IMR-90 (cell line): ENCODE measurements at regions not wholly inside any gene's neighbourhood (a gene's known extent, or its start where the extent isn't known, plus 50 kb on each side); places are given as distances from the start of the nearest gene placed in this dataset.

Experiments
- ATAC-seq: fragments of 200-7000 bp; cut with Tn5 transposase; 2 replicates; pipeline ENCODE4 v1.9.1; 2020; ENCODE audit warnings: low read depth, mild to moderate bottlenecking, moderate library complexity
- BruUV-seq: library from RNA; stranded (reverse); fragments of 400-500 nt; replicated peaks from 2 replicates; lab custom pipeline; 2021; lab: Mats Ljungman, UMichigan
- CTCF ChIA-PET: fragments of 300-600 bp; formaldehyde crosslinking; extraction: SDS; loops from one replicate; lab custom pipeline; 2021; ENCODE audit warnings: antibody characterized with exemption; lab: Yijun Ruan, JAX
- POLR2A ChIA-PET: fragments of 300-600 bp; sonication (Branson Sonifier 250); formaldehyde crosslinking; loops from one replicate; lab custom pipeline; 2022; ENCODE audit warnings: antibody characterized with exemption; ENCODE audit not compliant: unreplicated experiment; lab: Charles Lee
- DNase-seq: peaks from one replicate; pipeline ENCODE4 v3.0.0; 2013
- H2AFZ ChIP-seq: replicated peaks from 2 replicates; pipeline ENCODE3; 2013; ENCODE audit warnings: low read length, mild to moderate bottlenecking; ENCODE audit not compliant: poor library complexity
- H2AK5ac ChIP-seq: 2 replicates; pipeline ENCODE4 v1.6.1; 2013; ENCODE audit warnings: low read depth, low read length, inconsistent platforms
- H2AK9ac ChIP-seq: replicated peaks from 2 replicates; pipeline ENCODE3; 2013; ENCODE audit warnings: mild to moderate bottlenecking, low read depth, low read length, moderate library complexity; ENCODE audit not compliant: poor library complexity
- H2BK120ac ChIP-seq: 2 replicates; pipeline ENCODE4 v1.6.1; 2013; ENCODE audit warnings: low read depth, low read length, inconsistent platforms
- H2BK15ac ChIP-seq: 3 replicates; pipeline ENCODE4 v1.6.1; 2013; ENCODE audit warnings: low read depth, low read length, inconsistent platforms
- H2BK20ac ChIP-seq: 2 replicates; pipeline ENCODE4 v1.6.1; 2013; ENCODE audit warnings: low read depth, mild to moderate bottlenecking, inconsistent platforms, low read length, moderate library complexity
- H2BK5ac ChIP-seq: 2 replicates; pipeline ENCODE4 v1.6.1; 2013; ENCODE audit warnings: mild to moderate bottlenecking, low read depth, low read length, inconsistent platforms; ENCODE audit not compliant: poor library complexity, severe bottlenecking
- H3K14ac ChIP-seq: replicated peaks from 2 replicates; pipeline ENCODE4 v1.6.1; 2013; ENCODE audit warnings: low read depth, low read length, inconsistent platforms
- H3K18ac ChIP-seq: 2 replicates; pipeline ENCODE4 v1.6.1; 2013; ENCODE audit warnings: low read depth, low read length, control low read depth
- H3K23ac ChIP-seq: 2 replicates; pipeline ENCODE4 v1.6.1; 2013; ENCODE audit warnings: low read depth, low read length, inconsistent platforms
- H3K27ac ChIP-seq: 2 replicates; pipeline ENCODE4 v1.5.1; 2013; ENCODE audit warnings: mild to moderate bottlenecking, control low read depth, low read length; ENCODE audit not compliant: insufficient read depth
- H3K27me3 ChIP-seq: 2 replicates; pipeline ENCODE4 v1.6.1; 2013; ENCODE audit warnings: low read length; ENCODE audit not compliant: control insufficient read depth, insufficient read depth
- H3K36me3 ChIP-seq: 2 replicates; pipeline ENCODE4 v1.6.1; 2013; ENCODE audit warnings: low read length, mixed read lengths; ENCODE audit not compliant: control insufficient read depth, insufficient read depth
- H3K4ac ChIP-seq: 2 replicates; pipeline ENCODE4 v1.6.1; 2013; ENCODE audit warnings: low read depth, low read length, inconsistent platforms
- H3K4me1 ChIP-seq: 2 replicates; pipeline ENCODE4 v1.6.1; 2013; ENCODE audit warnings: low read length, mixed read lengths; ENCODE audit not compliant: control insufficient read depth, insufficient read depth
- H3K4me2 ChIP-seq: 2 replicates; pipeline ENCODE4 v1.6.1; 2013; ENCODE audit warnings: low read depth, mild to moderate bottlenecking, control low read depth, low read length, moderate library complexity
- H3K4me3 ChIP-seq: 2 replicates; pipeline ENCODE4 v1.5.1; 2013; ENCODE audit warnings: low read depth, mild to moderate bottlenecking, control low read depth, low read length, moderate library complexity; ENCODE audit not compliant: insufficient read depth
- H3K56ac ChIP-seq: 2 replicates; pipeline ENCODE4 v1.6.1; 2013; ENCODE audit warnings: low read length, inconsistent platforms; ENCODE audit not compliant: insufficient read depth; ENCODE audit errors: extremely low read depth
- H3K79me1 ChIP-seq, 2 experiments: 2 replicates each; pipeline ENCODE4 v1.6.1; 2013; ENCODE audit warnings: low read length in 2 of 2, inconsistent platforms in 1 of 2, low read depth in 1 of 2
- H3K9ac ChIP-seq: 2 replicates; pipeline ENCODE4 v1.6.1; 2013; ENCODE audit warnings: low read depth, low read length, control low read depth
- H3K9me1 ChIP-seq: 2 replicates; pipeline ENCODE4 v1.6.1; 2013; ENCODE audit warnings: low read length, inconsistent platforms; ENCODE audit not compliant: insufficient read depth
- H3K9me3 ChIP-seq: 2 replicates; pipeline ENCODE4 v1.6.1; 2013; ENCODE audit warnings: low read length; ENCODE audit not compliant: control insufficient read depth, insufficient read depth
- H4K20me1 ChIP-seq: 2 replicates; pipeline ENCODE4 v1.6.1; 2013; ENCODE audit warnings: low read length, inconsistent platforms; ENCODE audit not compliant: insufficient read depth
- H4K5ac ChIP-seq: 2 replicates; pipeline ENCODE4 v1.6.1; 2013; ENCODE audit warnings: mild to moderate bottlenecking, low read depth, low read length, control low read depth
- H4K8ac ChIP-seq, 2 experiments: 2 replicates each; pipeline ENCODE4 v1.6.1; 2013; ENCODE audit warnings: low read depth in 2 of 2, low read length in 2 of 2, control low read depth in 1 of 2, inconsistent platforms in 1 of 2
- H4K91ac ChIP-seq: 2 replicates; pipeline ENCODE4 v1.6.1; 2013; ENCODE audit warnings: low read depth, low read length, inconsistent platforms; ENCODE audit not compliant: insufficient read depth
- CHD1 ChIP-seq: IDR thresholded peaks from 2 replicates; pipeline ENCODE4 v1.6.1; 2012; ENCODE audit warnings: low read depth, low read length, improper control_type of control experiment
- CTCF ChIP-seq: conservative IDR thresholded peaks from 2 replicates; pipeline ENCODE4 v1.5.1; 2012; ENCODE audit warnings: mild to moderate bottlenecking, low read depth, low read length, improper control_type of control experiment
- FOS ChIP-seq: fragments of 150-350 bp; IDR thresholded peaks from 2 replicates; pipeline ENCODE4 v1.6.1; 2016; ENCODE audit warnings: low read depth, low read length
- MAFK ChIP-seq: IDR thresholded peaks from 2 replicates; pipeline ENCODE4 v1.6.1; 2012; ENCODE audit warnings: low read depth, low read length, improper control_type of control experiment
- MAZ ChIP-seq: IDR thresholded peaks from 2 replicates; pipeline ENCODE4 v1.6.1; 2012; ENCODE audit warnings: low read depth, mild to moderate bottlenecking, low read length, improper control_type of control experiment, moderate library complexity, borderline replicate concordance
- MXI1 ChIP-seq: IDR thresholded peaks from 2 replicates; pipeline ENCODE4 v1.6.1; 2012; ENCODE audit warnings: low read depth, mild to moderate bottlenecking, low read length, moderate library complexity, borderline replicate concordance
- RAD21 ChIP-seq: IDR thresholded peaks from 2 replicates; pipeline ENCODE4 v1.6.1; 2012; ENCODE audit warnings: low read length, improper control_type of control experiment
- RCOR1 ChIP-seq: IDR thresholded peaks from 2 replicates; pipeline ENCODE4 v1.6.1; 2012; ENCODE audit warnings: mild to moderate bottlenecking, low read length, improper control_type of control experiment; ENCODE audit not compliant: insufficient replicate concordance
- RFX5 ChIP-seq: IDR thresholded peaks from 2 replicates; pipeline ENCODE4 v1.8.0; 2012; ENCODE audit warnings: low read depth, mild to moderate bottlenecking, low read length, moderate library complexity
- SMC3 ChIP-seq: fragments of 150-350 bp; IDR thresholded peaks from 2 replicates; pipeline ENCODE4 v1.6.1; 2016; ENCODE audit warnings: low read depth, mild to moderate bottlenecking, antibody characterized with exemption, low read length, moderate library complexity
- WGBS, 2 experiments: methylation state at CpG; one replicate each; pipeline versions ENCODE4 v1.1.5 to v1.1.7; 2013; ENCODE audit warnings: missing lambda C conversion rate in 2 of 2; ENCODE audit not compliant: insufficient read length in 1 of 2; ENCODE audit errors: extremely low coverage in 2 of 2; 5-methylcytosine and 5-hydroxymethylcytosine counted together
- dilution Hi-C: fragments of 300-500 bp; cut with HindIII; formaldehyde crosslinking; loops from one replicate; pipeline ENCODE4 v1.14.3; 2018; ENCODE audit warnings: low sequenced_read_pairs; ENCODE audit not compliant: unreplicated experiment
- in situ Hi-C: fragments of 300-500 bp; cut with MboI; formaldehyde crosslinking; loops from 3 replicates; pipeline ENCODE4 v1.14.3; 2019; ENCODE audit warnings: low sequenced_read_pairs, inconsistent platforms, mixed read lengths
- intact Hi-C: fragments of 100-400 bp; cut with micrococcal nuclease; formaldehyde crosslinking; loops from 2 replicates; pipeline ENCODE4 v1.10.0; 2022

GRCh38 chr1:29684141-29684540 is 447.8 kb downstream of the PTPRU start:
- BruUV-seq, result no TSS peak
- Histone ChIP-seq H3K14ac (no peak overlapping the region), H3K79me1 (no peaks in the 10 kb centered on the region), H3K4me2 (no peak overlapping the region), H3K27me3 (no peaks in the 10 kb centered on the region), H3K36me3 (no peaks in the 10 kb centered on the region), H2BK120ac (no peak overlapping the region; the same call in 1 of the 2 replicates), H4K20me1 (no peaks in the 10 kb centered on the region), H3K27ac (no peak overlapping the region), H3K9me1 (0 out of 2 replicates have a peak, but pooled peaks cover 11% of the 10 kb centered on the region), H3K56ac (no peak overlapping the region), H2AFZ (no peak overlapping the region), H4K8ac (no peak overlapping the region), H4K5ac (no peak overlapping the region), H4K91ac (no peak overlapping the region), H2AK9ac (no peak overlapping the region), H2BK15ac (no peak overlapping the region), H3K4ac (no peak overlapping the region), H2BK5ac (no peak overlapping the region), H3K9ac (no peak overlapping the region), H3K9me3 (no peaks in the 10 kb centered on the region), H3K18ac (no peak overlapping the region), H3K4me3 (no peak overlapping the region), H3K23ac (no peak overlapping the region), H3K4me1 (peaks cover 13% of the 10 kb centered on the region), H2AK5ac (no peak overlapping the region), H2BK20ac (no peak overlapping the region)
- POLR2A ChIA-PET, result no interaction called here
- DNase-seq (no peak), ATAC-seq (no peak)
- dilution Hi-C loops, result no loop called here
- intact Hi-C loops, result no loop called here
- in situ Hi-C loops, result no loop called here
- no peak for TF ChIP-seq SMC3
- TF ChIP-seq MAFK, result no peak
- TF ChIP-seq MAZ, result no peak
- TF ChIP-seq CTCF, result no peak
- TF ChIP-seq CHD1, result no peak
- no peak for TF ChIP-seq RCOR1
- TF ChIP-seq RAD21, result no peak
- TF ChIP-seq MXI1, result no peak
- no peak for TF ChIP-seq FOS
- no peak for TF ChIP-seq RFX5
- no CpG with 5 or more reads among the region's 8 CpGs for WGBS, 2 experiments
- CTCF ChIA-PET, result no interaction called here
